KMS-11 (cell line): ENCODE measurements at regions not wholly inside any gene's neighbourhood (a gene's known extent, or its start where the extent isn't known, plus 50 kb on each side); places are given as distances from the start of the nearest gene placed in this dataset.

Experiments
- H2AFZ ChIP-seq: fragments of 200-600 bp; sonication (generic); 2 replicates; pipeline ENCODE4 v1.6.1; 2016; ENCODE audit warnings: antibody characterized with exemption, mixed run types, low read depth
- H3K27ac ChIP-seq: fragments of 200-600 bp; sonication (generic); 2 replicates; pipeline ENCODE4 v1.6.1; 2016; ENCODE audit warnings: mild to moderate bottlenecking, mixed run types
- H3K27me3 ChIP-seq: fragments of 200-600 bp; sonication (generic); 2 replicates; pipeline ENCODE4 v1.6.1; 2017; ENCODE audit warnings: mild to moderate bottlenecking, low read depth, mixed run types, moderate library complexity; ENCODE audit not compliant: insufficient read depth
- H3K36me3 ChIP-seq: fragments of 200-600 bp; sonication (generic); 2 replicates; pipeline ENCODE4 v1.6.1; 2017; ENCODE audit warnings: mild to moderate bottlenecking, mixed run types; ENCODE audit not compliant: insufficient read depth
- H3K4me1 ChIP-seq: fragments of 200-600 bp; sonication (generic); 2 replicates; pipeline ENCODE4 v1.6.1; 2016; ENCODE audit warnings: mild to moderate bottlenecking, low read depth, mixed run types; ENCODE audit not compliant: poor library complexity, severe bottlenecking
- H3K4me2 ChIP-seq: fragments of 200-600 bp; sonication (generic); 2 replicates; pipeline ENCODE4 v1.7.0; 2016; ENCODE audit warnings: mild to moderate bottlenecking, mixed run types
- H3K4me3 ChIP-seq: fragments of 200-600 bp; sonication (generic); IDR thresholded peaks from 2 replicates; pipeline ENCODE4 v1.6.1; 2017; ENCODE audit warnings: low read depth, low read length, mixed read lengths; ENCODE audit not compliant: insufficient read depth
- H3K79me2 ChIP-seq: fragments of 200-600 bp; sonication (generic); 2 replicates; pipeline ENCODE4 v1.6.1; 2016; ENCODE audit warnings: low read depth, mixed run types; ENCODE audit not compliant: insufficient read depth
- H3K9ac ChIP-seq: fragments of 200-600 bp; sonication (generic); 2 replicates; pipeline ENCODE4 v1.6.1; 2016; ENCODE audit warnings: mild to moderate bottlenecking, mixed run types
- H4K20me1 ChIP-seq: fragments of 200-600 bp; sonication (generic); 2 replicates; pipeline ENCODE4 v1.6.1; 2016; ENCODE audit warnings: mild to moderate bottlenecking, mixed run types; ENCODE audit not compliant: insufficient read depth
- CTCF ChIP-seq: fragments of 200-600 bp; sonication (generic); conservative IDR thresholded peaks from 2 replicates; pipeline ENCODE4 v1.6.1; 2017; ENCODE audit warnings: low read depth, mild to moderate bottlenecking, antibody characterized with exemption, low read length, moderate library complexity, mixed read lengths

DNA sequence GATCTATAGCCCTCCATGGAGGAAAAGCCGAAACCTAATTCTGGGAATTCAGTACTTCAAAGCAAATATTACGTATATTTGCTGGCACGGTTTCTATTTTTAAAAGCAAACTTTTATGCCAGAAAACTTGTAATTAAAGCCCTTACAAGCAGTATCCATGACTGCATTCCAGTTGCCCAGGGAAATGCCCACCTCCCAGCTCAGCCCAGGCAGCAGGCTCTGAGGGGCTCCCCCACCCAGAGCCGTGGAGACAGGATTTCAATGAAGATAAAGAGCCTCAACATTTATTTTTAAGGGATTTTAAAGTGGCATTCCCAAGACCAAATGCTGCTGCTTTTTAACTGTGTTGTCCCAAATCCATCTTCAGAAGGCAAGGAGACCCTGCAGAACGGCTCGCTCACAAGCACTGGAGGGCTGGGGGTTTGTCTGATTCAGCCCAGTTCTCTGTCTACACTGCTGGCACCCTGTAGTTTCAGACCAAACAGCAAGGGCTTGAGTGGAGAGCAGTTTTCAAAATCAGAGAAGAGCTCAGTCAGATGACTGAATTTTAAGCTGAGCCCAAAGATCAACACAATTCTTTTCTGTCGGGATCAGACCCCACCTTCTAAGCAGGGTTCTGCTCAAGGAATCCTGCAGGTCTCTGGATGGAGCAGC, 105.1 kb downstream of the KCNF1 start:
- Histone ChIP-seq H3K27me3 (no peaks in the 10 kb centered on the region), H3K9ac (no peak overlapping the region), H3K4me1 (no peaks in the 10 kb centered on the region), H4K20me1 (no peaks in the 10 kb centered on the region), H3K27ac (no peak overlapping the region), H3K36me3 (no peaks in the 10 kb centered on the region), H3K4me3 (no peak overlapping the region), H3K79me2 (no peaks in the 10 kb centered on the region), H3K4me2 (no peak overlapping the region), H2AFZ (no peak overlapping the region)
- no peak for TF ChIP-seq CTCF

GRCh38 chr2:11017921-11018320, 106.2 kb downstream of the KCNF1 start:
- Histone ChIP-seq H3K9ac (no peak overlapping the region), H3K79me2 (no peaks in the 10 kb centered on the region), H2AFZ (no peak overlapping the region), H3K36me3 (no peaks in the 10 kb centered on the region), H3K4me2 (no peak overlapping the region), H3K4me1 (no peaks in the 10 kb centered on the region), H4K20me1 (no peaks in the 10 kb centered on the region), H3K27me3 (no peaks in the 10 kb centered on the region), H3K27ac (no peak overlapping the region), H3K4me3 (no peak overlapping the region)
- TF ChIP-seq CTCF = no peak

- H3K79me2 ChIP-seq = no peaks in the 10 kb centered on the region
- H3K27me3 ChIP-seq = no peaks in the 10 kb centered on the region
- no peaks in the 10 kb centered on the region for H4K20me1 ChIP-seq
- no peak overlapping the region for H3K4me3 ChIP-seq
- no peak overlapping the region for H3K4me2 ChIP-seq
- no peak overlapping the region for H2AFZ ChIP-seq
- H3K36me3 ChIP-seq = no peaks in the 10 kb centered on the region
- no peaks in the 10 kb centered on the region for H3K4me1 ChIP-seq
- H3K9ac ChIP-seq = no peak overlapping the region
- no peak overlapping the region for H3K27ac ChIP-seq
- no peak for TF ChIP-seq CTCF
These were observed 107.0 kb downstream of the KCNF1 start for GRCh38 chr2:11018651-11019185.

GRCh38 chr2:11019614-11020013, 107.9 kb downstream of the KCNF1 start:
- no peak for TF ChIP-seq CTCF
- Histone ChIP-seq H3K4me1 (no peaks in the 10 kb centered on the region), H3K9ac (no peak overlapping the region)

More at GRCh38 chr2:11019614-11020013, 107.9 kb downstream of the KCNF1 start:
- Histone ChIP-seq H2AFZ (no peak overlapping the region), H3K4me3 (no peak overlapping the region), H3K79me2 (no peaks in the 10 kb centered on the region), H4K20me1 (no peaks in the 10 kb centered on the region), H3K36me3 (no peaks in the 10 kb centered on the region), H3K27me3 (no peaks in the 10 kb centered on the region), H3K4me2 (no peak overlapping the region), H3K27ac (no peak overlapping the region)
